Transverse colon (tissue), 3 donors: ENCODE measurements at regions not wholly inside any gene's neighbourhood (a gene's known extent, or its start where the extent isn't known, plus 50 kb on each side); places are given as distances from the start of the nearest gene placed in this dataset.

Source experiments
- EP300 ChIP-seq: sonication (generic); formaldehyde crosslinking; IDR thresholded peaks from one replicate; pipeline ENCODE4 v1.6.1; 2017; ENCODE audit warnings: antibody characterized with exemption, low read depth
- POLR2A ChIP-seq: fragments of 450-650 bp; IDR thresholded peaks from one replicate; pipeline ENCODE4 v1.6.1; 2016; ENCODE audit warnings: antibody characterized with exemption, mild to moderate bottlenecking, moderate library complexity
- TF ChIP-seq, protein P1 (sequence below), 5 experiments: fragments of 200-600 bp in 3 of 5; fragments of 450-650 bp in 2 of 5; sonication (generic) in 3 of 5; IDR thresholded peaks; 1 replicate in 2 of 5; 2 replicates in 3 of 5; pipeline ENCODE4 v1.5.1; 2016 to 2017; ENCODE audit warnings: antibody characterized with exemption in 5 of 5, inconsistent platforms in 3 of 5, mild to moderate bottlenecking in 2 of 5, moderate library complexity in 1 of 5

DNA sequence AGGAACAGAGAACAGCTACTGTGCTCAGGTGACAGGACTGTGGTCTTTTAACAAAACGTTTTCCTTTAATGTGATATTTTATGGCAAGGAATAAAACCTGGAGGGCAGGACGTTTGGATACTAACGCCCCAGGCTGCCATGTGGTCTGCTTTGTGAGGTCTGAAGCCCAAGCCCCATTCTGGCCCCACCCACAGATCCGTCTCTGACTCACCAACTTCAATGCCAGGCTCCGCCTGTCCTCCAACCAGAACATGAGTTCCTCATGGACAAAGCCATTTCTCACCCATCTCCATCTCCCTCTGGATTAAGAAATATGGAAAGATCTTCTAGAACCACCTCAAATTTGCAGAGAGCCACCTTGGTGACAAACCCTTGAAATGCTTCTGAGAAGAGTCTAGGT lies 148.8 kb downstream of the CRYBB2 start:
- TF ChIP-seq, protein P1, sequence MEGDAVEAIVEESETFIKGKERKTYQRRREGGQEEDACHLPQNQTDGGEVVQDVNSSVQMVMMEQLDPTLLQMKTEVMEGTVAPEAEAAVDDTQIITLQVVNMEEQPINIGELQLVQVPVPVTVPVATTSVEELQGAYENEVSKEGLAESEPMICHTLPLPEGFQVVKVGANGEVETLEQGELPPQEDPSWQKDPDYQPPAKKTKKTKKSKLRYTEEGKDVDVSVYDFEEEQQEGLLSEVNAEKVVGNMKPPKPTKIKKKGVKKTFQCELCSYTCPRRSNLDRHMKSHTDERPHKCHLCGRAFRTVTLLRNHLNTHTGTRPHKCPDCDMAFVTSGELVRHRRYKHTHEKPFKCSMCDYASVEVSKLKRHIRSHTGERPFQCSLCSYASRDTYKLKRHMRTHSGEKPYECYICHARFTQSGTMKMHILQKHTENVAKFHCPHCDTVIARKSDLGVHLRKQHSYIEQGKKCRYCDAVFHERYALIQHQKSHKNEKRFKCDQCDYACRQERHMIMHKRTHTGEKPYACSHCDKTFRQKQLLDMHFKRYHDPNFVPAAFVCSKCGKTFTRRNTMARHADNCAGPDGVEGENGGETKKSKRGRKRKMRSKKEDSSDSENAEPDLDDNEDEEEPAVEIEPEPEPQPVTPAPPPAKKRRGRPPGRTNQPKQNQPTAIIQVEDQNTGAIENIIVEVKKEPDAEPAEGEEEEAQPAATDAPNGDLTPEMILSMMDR (IDR thresholded peaks at IDR 0.05), result no peak
- TF ChIP-seq EP300, result no peak
- no peak for TF ChIP-seq POLR2A
